Activated CD4-positive, CD25-positive, alpha-beta regulatory T cell treated with anti-CD3 and anti-CD28 coated beads, Interleukin-2, amount 50 U/mL, for 16 hours (primary cell): ENCODE measurements at regions not wholly inside any gene's neighbourhood (a gene's known extent, or its start where the extent isn't known, plus 50 kb on each side); places are given as distances from the start of the nearest gene placed in this dataset.

Experiments used
- DNase-seq: peaks from one replicate; pipeline ENCODE4 v3.0.0-alpha.2; 2020; ENCODE audit warnings: low read depth, low spot score

DNA sequence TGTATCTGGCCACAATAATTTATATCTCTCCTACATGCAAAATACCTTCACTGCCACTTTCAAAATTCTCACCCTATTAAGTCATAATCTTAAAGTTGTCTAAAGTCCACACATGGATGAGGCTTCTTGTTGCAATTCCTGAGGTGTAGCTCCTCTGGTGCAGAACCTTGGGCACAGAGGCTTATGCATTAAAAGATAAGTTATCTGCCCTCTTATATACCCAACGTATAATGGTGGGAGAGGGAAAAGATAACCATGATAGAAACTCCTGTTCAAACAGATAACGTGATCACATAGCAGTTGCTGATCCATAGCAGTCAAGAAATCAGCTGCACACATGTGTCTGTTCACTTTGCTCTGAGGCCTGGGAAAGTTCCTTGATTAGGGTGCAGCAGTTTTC, 1767.0 kb downstream of the MAT2B start:
- DNase-seq: no peak

DNA sequence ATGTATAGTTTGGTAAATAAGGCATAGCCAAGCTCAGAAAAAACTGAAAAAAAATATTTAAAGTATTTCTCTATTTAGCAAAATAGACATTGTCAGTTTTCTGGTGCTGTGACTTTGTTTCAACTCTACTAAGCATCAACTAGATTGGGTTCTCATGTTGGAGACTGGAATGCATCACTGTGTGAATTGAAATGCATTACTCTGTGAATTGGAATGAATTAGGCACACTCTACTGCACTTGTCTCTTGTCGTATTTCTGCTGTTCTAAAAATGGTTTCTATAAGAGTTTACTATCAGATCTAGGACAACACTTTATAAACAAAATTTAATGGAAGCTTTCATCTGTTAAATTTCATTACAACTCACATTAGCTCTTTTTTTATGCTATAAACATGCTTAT, 1772.2 kb downstream of the MAT2B start:
- DNase-seq: no peak

DNA sequence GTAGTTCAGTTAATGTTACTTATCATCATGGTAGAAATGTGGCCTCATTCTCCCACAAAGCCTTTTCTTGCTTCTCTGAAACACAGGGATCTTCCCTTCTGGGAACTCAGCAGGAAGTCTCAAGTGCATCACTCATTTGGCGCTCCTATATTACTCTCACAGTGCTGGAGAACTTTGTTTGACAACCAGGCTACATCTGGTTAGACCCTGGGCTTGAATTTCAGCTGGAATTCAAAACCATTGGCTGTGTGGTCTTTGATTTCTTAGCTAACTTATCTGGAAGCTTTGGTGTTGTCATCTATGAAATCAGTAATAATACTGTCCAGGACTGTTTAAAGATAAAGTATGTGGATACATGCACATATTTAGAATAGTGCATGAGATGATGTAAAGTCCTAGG, 1777.1 kb downstream of the MAT2B start:
- no peak for DNase-seq

DNA sequence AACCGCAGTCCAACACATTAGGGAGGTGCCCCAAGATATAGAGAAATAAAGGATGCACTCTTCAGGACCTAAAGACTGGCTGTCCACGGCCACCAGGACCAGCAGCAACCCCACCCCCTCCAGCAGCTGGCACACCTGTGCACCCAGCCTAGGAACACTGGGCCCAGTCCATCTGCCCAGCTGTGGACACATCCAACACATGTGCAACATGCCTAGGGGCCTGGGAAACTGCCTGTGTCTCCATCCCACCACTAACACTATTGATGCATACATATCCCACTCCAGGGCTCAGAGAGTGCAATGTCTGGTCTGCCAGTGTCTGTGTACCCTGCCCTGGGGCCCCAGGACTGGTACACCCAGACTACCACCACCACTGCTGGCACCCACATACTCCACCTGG, 1781.3 kb downstream of the MAT2B start:
- DNase-seq: no peak

DNA sequence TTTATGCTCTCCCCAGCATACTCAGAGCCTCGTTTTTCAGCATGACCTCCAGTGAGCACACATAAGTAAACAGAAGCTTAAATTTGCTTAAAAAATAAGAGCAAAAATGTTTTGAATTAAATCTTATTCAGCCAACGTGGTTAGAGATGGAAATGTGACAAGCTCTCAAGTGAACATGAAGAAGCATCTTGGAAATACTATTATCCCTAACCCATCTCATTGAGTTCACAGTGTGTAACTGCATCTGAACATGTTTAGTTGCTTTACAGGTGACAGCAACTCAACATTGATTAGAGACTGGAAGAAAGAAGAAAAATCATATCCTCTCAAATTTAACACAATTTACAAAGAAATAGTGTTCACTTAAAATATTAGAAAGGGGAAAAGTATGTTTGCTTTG, 1785.1 kb downstream of the MAT2B start:
- DNase-seq: no peak

DNA sequence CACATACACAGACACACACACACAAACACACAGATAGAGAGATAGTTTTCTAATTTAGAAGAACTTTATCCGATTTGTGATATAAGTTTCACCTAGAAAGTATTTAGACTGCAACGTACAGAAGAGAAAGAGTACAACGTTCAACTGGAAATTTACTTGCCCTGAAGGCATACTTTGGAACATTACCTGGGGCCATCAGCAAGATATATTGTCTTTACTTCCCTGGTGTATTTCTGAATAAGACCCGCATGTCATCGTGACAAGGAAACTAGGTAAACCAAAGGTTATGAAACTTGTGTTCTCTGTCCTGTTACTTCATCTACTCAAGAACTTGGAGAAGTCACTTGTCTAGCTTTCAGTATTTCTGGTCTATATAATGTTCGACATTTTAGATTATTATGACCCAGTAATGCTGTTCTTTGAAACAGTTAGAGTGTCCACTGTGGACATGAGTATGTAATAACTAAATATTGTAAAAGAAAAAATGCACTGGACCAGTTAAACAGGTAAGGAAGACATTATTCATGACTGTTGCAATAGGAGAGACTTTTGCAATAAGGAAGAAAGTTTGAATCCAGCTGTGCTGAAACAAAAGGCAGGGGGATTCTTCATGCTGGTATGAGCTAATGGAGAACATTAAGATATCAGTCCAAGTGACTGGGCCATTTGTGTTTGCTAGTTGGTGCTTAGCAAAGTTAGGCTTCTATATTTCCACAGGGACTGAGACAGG, 1791.1 kb downstream of the MAT2B start:
- no peak for DNase-seq

DNA sequence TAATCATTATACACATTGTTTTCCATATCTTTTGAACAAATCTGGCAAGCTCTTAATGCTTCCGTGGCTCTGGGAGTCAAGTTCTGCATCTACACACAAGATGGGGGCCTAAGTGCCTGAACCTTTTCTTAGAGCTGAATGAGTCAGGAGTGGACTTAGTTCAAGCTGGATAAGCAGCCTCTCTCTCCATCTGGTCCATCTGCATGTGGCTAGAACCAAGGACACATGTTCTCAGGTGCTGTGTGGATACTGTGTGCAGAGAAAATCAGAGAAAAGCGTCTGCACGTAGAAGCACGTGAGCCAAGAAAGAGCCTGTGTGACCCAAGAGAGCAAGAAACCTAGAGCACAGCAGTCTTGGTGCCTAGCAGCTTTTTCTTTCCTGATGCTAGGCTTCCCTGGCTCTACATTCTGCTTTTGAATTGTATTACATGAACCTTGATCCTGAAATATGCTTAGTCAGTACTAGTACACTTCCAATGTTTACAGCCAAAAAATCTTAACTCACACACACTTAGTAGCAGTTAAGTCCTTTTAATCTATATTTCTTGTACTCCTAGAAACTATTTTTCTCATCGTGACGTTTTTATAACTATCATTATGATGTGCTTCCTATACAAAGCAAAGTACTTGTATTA, 1798.9 kb downstream of the MAT2B start:
- no peak for DNase-seq

DNA sequence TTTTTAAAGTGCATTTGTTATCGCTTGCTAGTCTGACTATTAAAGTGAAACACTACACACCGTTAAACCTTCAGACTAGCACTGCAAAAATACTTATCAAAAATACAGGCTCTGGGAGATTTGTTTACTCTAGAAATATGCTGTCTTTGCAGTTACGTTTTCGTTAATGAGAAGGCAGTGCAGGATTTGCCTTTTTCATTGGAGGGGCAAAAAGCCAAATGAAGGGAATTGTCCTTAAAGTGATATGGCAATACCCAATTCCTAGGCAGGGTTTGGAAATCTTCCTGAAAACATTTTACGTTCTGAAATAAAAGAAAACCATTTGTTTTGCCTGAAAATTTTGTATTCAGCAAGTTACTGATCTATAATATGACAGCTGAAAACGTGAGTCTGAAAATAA, 1800.2 kb downstream of the MAT2B start:
- no peak for DNase-seq

DNA sequence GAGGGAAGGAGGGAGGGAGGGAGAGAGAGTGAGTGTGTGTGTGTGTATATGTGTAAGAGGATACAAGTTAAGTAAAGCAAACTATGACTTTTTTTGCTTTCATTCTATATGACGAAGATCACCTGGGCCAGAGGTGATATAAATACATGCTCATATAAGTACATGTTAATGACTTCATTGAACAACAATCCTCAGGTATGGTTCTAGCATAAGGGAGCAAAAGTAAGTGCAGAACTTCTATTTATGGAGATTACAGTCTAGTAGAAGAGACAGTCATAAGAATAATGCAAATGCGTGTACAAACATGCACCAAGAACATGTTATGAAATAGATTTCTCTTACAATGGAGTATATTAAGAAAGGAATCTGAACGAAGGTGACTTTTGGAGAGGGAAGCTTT, 1804.0 kb downstream of the MAT2B start:
- no peak for DNase-seq

DNA sequence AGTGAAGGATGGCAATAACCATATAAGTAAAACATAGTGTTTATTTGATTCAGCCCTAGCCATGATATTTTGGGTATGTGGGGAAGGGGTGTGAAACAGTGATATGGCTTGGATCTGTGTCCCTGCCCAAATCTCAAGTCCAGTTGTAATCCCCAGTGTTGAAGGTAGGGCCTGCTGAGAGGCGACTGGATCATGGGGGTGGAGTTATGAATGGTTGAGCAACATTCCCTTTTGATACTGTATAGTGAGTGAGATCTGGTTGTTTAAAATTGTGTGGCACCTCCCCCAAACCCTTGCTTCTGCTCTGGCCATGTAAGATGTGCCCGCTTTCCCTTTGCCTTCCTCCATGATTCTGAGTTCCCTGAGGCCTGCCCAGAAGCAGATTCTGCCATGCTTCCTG, 1804.6 kb downstream of the MAT2B start:
- no peak for DNase-seq

DNA sequence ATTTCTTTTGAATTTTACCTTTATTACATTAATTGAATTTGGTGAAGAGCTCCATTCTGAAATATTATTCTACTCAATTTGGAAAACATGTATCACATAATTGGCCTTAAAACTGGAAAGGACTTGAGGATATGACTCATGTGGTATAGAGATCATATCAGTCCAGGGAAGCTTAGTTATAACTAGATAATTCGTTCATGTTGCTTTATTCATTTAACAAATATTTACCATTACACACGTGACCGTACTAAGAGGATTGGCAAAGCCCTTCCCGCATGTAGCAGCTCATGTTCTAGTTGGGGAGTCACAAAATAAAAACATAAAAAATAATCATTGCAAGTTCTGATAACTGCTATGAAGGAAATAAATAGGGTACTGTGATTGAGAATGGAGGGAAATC, 1816.5 kb downstream of the MAT2B start:
- no peak for DNase-seq

DNA sequence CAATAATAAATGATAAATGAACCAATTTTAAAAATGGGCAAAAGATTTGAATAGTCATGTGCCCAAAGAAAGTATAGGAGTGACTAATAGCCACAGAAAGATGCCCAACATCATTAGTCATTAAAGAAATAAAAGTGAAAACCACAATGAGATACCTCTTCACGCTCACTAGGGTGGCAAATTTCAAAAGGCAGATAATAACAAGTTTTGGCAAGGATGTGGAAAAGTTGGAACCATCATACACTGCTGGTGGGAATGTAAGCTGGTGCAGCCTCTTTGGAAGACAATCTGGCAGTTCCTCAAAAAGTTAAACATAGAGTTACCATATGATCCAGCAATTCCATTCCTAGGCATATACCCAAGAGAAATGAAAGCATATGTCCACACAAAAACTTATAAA, 1819.8 kb downstream of the MAT2B start:
- DNase-seq: no peak

DNA sequence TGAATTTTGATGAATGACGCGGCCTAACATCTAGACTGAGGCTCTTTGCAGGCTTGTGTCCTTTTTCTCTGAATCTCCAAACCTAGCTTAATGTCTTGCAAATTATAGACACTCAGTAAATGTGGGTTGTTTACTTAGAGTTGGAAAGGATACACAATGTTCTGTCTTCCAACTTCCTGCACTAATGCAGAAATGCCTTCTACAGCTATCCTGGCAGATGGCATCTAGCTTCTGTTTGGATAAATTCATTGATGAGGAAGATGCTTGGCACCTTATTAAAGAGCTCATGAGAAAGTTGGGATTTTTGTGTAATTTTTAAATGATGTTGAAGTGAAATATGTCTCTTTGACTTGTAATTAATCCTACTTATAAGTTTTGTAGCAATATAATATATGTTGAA, 1822.2 kb downstream of the MAT2B start:
- no peak for DNase-seq

DNA sequence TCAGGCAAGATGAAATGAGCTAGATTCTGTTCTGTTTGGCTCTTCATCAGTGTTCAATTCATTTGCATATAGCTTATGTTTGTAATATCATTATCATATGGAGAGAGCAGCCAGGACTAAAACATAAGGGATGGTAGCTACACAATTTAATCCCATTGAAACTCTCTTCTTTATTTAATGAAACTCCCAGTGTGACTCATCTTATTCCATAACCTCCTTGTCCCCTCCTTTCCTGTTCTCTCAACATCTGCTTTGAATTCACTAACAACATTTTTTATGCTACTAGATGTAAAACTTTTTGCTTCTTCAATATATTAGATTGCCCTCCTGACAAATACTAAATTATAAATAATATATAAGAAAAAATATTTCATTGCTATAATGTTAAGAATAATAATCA, 1823.4 kb downstream of the MAT2B start:
- no peak for DNase-seq

DNA sequence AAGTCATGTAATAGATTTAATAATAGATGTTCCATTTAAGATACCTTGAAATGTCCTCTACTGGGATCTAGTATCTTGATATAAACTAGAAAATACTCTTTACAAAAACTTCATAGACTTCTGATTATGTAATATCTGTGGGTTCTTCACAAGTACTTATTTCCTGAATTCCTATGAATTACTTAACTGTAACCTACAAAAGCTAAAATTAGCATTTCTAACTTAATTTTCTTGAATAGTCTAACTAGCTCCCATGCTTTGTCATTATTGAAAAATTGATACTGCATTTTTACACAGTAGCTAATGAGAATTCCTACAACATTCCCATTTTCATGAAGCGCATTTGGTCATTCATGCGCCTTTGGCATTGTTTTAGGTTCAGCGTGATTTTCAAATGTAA, 1828.2 kb downstream of the MAT2B start:
- no peak for DNase-seq

DNA sequence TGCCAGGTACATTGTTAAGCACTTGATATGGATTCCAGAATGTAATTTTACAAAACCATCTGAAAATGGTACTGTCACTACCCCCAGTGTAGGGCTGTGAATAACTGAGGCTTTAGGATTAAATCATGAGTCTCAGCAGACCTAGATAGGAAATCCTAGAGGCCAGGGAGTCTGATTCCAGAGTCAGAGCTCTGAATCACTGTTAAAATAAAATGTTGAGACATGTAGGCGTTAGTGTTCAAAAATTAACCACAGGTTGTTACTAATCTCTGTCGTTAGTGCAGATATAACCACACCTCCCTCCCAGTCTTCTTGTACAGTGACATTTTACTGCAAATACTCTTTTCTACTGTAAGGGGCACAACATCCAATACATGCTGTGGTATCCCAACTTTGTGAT, 1828.8 kb downstream of the MAT2B start:
- no peak for DNase-seq

DNA sequence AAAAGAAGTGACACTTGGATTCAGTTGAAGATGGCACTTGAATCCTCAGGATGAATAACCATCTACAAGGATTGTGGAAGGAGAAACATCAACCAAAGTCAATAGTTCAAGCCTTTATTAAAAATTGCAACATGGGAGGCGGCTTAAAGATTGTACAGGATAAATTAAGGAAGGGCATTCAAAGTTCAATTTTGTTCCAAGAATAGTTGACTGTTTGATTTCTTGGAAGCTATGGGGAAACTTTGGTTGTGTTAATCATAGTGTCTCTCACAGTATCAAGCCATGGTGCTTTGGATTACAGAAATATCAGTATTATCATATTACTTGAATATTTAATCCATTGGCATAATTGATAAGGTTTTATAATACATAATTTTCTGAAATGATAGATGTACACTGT, 1844.3 kb downstream of the MAT2B start:
- no peak for DNase-seq

DNA sequence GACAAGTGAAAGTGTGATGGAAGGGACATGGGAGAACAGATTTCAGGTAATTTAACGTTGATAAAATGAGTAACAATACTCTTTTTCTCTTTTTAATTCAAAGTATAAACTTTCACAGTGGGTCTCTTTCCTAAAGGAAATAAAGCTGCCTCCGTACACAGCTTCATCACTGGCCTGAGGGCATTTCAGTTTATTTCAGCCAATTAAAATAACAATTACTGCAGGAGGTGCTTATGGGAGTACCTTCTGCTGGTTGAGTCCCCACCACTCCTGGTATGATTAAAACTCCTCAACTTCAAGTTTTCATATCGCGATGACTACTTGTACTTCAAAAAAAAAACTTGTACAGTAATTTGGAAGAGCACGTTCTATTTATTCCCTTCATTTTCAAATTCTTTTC, 1845.9 kb downstream of the MAT2B start:
- DNase-seq: no peak

DNA sequence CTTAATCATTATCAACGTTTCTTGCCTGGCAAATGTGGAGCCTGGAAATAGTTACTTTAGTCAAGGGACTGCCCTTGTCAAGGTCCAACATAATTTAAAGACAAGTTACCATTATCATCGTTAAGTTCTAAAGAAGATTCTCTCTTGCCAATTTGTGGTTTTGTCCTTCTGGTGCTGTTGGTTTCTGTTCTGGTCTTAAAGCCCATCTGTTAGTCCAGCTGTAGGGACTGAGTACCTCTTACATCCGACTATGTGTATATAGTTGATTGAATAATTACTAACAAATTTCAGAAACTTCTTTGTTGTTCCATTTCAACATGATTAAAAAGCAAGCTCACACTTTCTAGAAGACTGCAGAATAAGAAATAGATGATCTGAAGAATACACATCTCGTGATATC, 1854.9 kb downstream of the MAT2B start:
- no peak for DNase-seq

DNA sequence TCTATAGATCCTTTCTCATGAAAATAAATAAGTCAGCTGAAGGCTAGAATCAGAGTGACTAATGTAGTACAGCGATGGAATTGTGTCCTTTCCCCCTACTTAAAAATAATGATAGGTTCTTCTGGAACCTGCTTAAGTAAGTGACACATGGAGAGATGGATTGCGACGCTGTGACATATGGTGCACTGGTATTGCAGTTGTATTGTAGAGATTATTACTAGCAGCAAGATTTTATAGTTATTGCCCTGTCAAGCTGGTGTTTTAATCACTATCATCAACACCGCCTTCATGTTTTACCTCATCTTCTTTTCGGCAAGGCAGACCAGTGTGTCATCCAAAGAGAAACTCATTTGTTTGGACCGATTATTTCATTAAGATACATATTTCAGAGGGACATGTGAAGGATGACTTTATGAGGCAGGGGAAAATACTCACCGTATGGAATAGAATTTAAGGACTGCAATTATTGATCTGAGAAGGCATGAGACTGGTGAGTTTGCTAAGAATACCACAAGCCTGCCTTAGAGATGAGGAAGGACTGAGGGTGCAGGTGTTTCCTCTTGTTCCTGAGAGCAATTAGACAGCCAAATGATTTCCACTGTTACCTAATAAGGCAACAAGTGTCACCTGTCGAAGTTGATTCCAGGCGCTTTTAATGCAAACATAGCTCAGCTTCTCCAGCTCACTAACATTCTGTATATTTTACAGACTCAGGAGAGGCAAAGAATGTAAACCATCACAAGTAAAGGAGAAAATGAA, 1855.5 kb downstream of the MAT2B start:
- no peak for DNase-seq

DNA sequence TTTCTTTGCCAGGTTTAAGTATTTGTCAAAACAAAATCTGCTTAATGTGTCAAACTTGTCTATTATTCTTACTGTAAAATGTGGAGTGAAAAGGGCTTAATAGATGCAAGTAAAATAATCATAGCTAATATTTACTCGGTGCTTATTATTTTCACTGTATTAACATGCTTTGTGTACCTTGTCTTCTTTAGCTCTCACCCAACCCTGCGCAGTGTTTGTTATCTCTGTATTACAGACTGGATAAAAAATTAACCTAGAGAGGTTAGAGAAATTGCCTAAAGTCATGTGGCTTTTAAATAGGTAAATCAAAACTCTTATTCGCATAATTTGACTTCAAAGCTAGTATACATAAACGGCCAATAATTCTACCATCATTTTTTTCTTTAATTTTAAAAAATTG, 1864.8 kb downstream of the MAT2B start:
- no peak for DNase-seq

DNA sequence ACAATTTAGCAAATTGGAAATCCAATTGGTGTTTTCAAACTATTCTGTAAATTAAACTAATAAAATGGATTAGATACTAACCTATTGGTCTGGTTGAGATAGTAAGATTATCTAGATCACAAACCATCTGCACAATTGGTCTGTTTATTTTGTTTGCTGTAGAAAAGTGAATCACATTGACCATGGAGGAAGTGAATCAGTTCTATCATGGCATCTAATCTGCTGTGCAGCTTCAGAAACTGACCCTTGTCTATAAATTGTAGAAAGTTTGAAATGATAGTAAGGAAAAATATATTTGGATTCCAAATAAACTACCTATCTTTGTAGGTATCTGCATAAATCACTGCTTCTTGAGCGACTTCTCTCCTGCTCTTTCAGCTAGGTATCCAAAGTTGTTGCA, 1865.4 kb downstream of the MAT2B start:
- no peak for DNase-seq

DNA sequence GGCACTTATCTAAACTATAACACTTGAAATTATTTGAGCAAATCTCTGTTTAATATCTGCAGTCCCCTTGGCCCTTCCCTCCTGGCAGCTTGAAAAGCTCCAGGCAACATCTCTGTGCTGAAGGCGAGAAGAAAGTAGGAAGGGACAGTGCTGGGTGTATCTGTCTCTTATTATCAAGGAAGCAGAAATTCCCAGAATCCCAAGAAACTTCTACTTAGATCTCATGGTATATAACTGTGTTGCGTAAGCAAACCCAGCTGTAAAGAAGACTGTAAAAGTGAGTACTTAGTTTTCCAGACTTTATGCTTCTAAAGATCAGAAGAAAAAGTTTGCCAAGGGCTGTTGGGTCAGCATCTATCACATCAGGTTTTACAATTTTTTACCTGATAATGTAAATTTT, 1869.8 kb downstream of the MAT2B start:
- DNase-seq: no peak
